ENCODE measurements at regions not wholly inside any gene's neighbourhood (a gene's known extent, or its start where the extent isn't known, plus 50 kb on each side); places are given as distances from the start of the nearest gene placed in this dataset.

- Histone ChIP-seq H3K4me3 (ENCODE audit: low read depth, low read length) (no peak overlapping the region), H3K27ac (ENCODE audit: low read depth, low read length) (no peak overlapping the region), H3K27me3 (ENCODE audit: control insufficient read depth, insufficient read depth, low read length) (no peaks in the 10 kb centered on the region), H3K9me3 (ENCODE audit: control insufficient read depth, insufficient read depth, low read length) (peaks cover 59% of the 10 kb centered on the region)
- ChIA-PET CTCF (no interaction called here), POLR2A (no interaction called here)
- DNase-seq (ENCODE audit: low read depth, low spot score): no peak
- TF ChIP-seq, protein P1, sequence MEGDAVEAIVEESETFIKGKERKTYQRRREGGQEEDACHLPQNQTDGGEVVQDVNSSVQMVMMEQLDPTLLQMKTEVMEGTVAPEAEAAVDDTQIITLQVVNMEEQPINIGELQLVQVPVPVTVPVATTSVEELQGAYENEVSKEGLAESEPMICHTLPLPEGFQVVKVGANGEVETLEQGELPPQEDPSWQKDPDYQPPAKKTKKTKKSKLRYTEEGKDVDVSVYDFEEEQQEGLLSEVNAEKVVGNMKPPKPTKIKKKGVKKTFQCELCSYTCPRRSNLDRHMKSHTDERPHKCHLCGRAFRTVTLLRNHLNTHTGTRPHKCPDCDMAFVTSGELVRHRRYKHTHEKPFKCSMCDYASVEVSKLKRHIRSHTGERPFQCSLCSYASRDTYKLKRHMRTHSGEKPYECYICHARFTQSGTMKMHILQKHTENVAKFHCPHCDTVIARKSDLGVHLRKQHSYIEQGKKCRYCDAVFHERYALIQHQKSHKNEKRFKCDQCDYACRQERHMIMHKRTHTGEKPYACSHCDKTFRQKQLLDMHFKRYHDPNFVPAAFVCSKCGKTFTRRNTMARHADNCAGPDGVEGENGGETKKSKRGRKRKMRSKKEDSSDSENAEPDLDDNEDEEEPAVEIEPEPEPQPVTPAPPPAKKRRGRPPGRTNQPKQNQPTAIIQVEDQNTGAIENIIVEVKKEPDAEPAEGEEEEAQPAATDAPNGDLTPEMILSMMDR (IDR thresholded peaks at IDR 0.05; ENCODE audit: low read depth, low read length): no peak
These were observed 172.4 kb downstream of the IRX2 start for GRCh38 chr5:2579126-2579525.

- Histone ChIP-seq H3K27ac (ENCODE audit: low read depth, low read length) (no peak overlapping the region), H3K9me3 (ENCODE audit: control insufficient read depth, insufficient read depth, low read length) (peaks cover 49% of the 10 kb centered on the region), H3K27me3 (ENCODE audit: control insufficient read depth, insufficient read depth, low read length) (no peaks in the 10 kb centered on the region), H3K4me3 (ENCODE audit: low read depth, low read length) (no peak overlapping the region)
- POLR2A ChIA-PET: no interaction called here
- TF ChIP-seq, protein P1 (IDR thresholded peaks at IDR 0.05; ENCODE audit: low read depth, low read length): no peak
- CTCF ChIA-PET: no interaction called here
- no peak for DNase-seq (ENCODE audit: low read depth, low spot score)
These were observed 174.0 kb downstream of the IRX2 start for GRCh38 chr5:2577312-2578036.

- H3K9me3 ChIP-seq (ENCODE audit: control insufficient read depth, insufficient read depth, low read length): peaks cover 48% of the 10 kb centered on the region
- TF ChIP-seq, protein P1 (IDR thresholded peaks at IDR 0.05; ENCODE audit: low read depth, low read length): no peak
- no peak for DNase-seq (ENCODE audit: low read depth, low spot score)
- CTCF ChIA-PET: no interaction called here
- H3K27me3 ChIP-seq (ENCODE audit: control insufficient read depth, insufficient read depth, low read length): no peaks in the 10 kb centered on the region
- no peak overlapping the region for H3K4me3 ChIP-seq (ENCODE audit: low read depth, low read length)
- POLR2A ChIA-PET: no interaction called here
- no peak overlapping the region for H3K27ac ChIP-seq (ENCODE audit: low read depth, low read length)
These were observed 174.7 kb downstream of the IRX2 start for GRCh38 chr5:2576823-2577222.

DNA sequence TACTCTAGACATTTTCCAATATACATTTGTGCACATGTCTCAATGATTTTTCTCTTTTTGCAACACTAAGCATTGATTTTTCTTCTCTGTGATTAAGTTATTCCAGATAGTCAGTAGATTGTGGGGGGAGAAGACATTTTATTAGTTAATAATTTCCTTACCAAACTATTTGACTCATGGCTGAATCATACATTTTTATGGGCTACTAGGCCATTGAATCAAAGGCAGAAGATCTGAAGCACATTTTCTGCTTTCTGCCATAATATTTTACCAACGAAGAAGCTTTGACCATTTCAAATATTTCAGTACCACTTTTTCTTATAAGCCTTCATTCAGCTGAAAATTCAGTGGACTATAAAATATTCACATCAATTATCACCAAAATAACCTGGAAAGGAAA is 175.6 kb downstream of the IRX2 start:
- H3K4me3 ChIP-seq (ENCODE audit: low read depth, low read length): no peak overlapping the region
- CTCF ChIA-PET: no interaction called here
- H3K27me3 ChIP-seq (ENCODE audit: control insufficient read depth, insufficient read depth, low read length): no peaks in the 10 kb centered on the region
- DNase-seq (ENCODE audit: low read depth, low spot score): no peak
- POLR2A ChIA-PET: no interaction called here
- peaks cover 41% of the 10 kb centered on the region for H3K9me3 ChIP-seq (ENCODE audit: control insufficient read depth, insufficient read depth, low read length)
- no peak overlapping the region for H3K27ac ChIP-seq (ENCODE audit: low read depth, low read length)
- TF ChIP-seq, protein P1 (IDR thresholded peaks at IDR 0.05; ENCODE audit: low read depth, low read length): no peak

DNA sequence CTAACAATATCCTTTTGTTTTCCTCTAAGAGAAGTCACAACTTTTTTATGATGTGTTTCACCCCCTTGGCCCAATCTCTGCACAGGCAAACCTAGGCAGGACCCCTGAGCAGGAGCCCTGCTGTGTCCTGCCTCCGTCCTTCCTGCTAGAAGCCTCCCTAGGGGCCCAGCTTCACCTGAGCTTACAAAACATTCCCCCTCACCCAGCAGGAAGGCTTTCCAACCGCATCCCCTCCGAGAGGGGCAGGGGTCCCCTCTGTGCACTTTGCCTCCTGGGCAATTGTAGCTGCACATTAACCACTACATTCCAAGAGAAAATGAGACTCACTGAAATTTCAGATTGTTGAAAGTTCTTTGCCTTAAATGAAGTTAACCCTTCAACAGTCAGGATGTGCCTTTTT is 176.2 kb downstream of the IRX2 start:
- H3K27me3 ChIP-seq (ENCODE audit: control insufficient read depth, insufficient read depth, low read length): no peaks in the 10 kb centered on the region
- POLR2A ChIA-PET: no interaction called here
- CTCF ChIA-PET: no interaction called here
- H3K27ac ChIP-seq (ENCODE audit: low read depth, low read length): no peak overlapping the region
- TF ChIP-seq, protein P1 (IDR thresholded peaks at IDR 0.05; ENCODE audit: low read depth, low read length): no peak
- no peak overlapping the region for H3K4me3 ChIP-seq (ENCODE audit: low read depth, low read length)
- H3K9me3 ChIP-seq (ENCODE audit: control insufficient read depth, insufficient read depth, low read length): peaks cover 41% of the 10 kb centered on the region
- no peak for DNase-seq (ENCODE audit: low read depth, low spot score)
